GM12878 (cell line): ENCODE measurements at regions not wholly inside any gene's neighbourhood (a gene's known extent, or its start where the extent isn't known, plus 50 kb on each side); places are given as distances from the start of the nearest gene placed in this dataset.

Experiments used
- ATAC-seq: fragments of 200-7000 bp; cut with Tn5 transposase; 3 replicates; pipeline ENCODE4 v1.9.1; 2020; ENCODE audit warnings: mild to moderate bottlenecking, moderate library complexity
- BruUV-seq: library from RNA; stranded (reverse); fragments of 400-500 nt; replicated peaks from 2 replicates; lab custom pipeline; 2021; lab: Mats Ljungman, UMichigan
- CTCF ChIA-PET: fragments of 300-600 bp; sonication (Branson Sonifier 250); formaldehyde crosslinking; extraction: SDS; loops from one replicate; lab custom pipeline; 2021; ENCODE audit warnings: inconsistent platforms; lab: Yijun Ruan, JAX
- POLR2A ChIA-PET: fragments of 350-600 bp; formaldehyde crosslinking; extraction: SDS; loops from one replicate; lab custom pipeline; 2021; ENCODE audit warnings: inconsistent platforms; lab: Charles Lee
- RAD21 ChIA-PET: fragments of 300-600 bp; sonication (Branson Sonifier 250); formaldehyde crosslinking; loops from one replicate; lab custom pipeline; 2023; ENCODE audit warnings: antibody characterized with exemption; ENCODE audit not compliant: unreplicated experiment; lab: Charles Lee
- SMC1A ChIA-PET: fragments of 300-600 bp; sonication (Branson Sonifier 250); formaldehyde crosslinking; loops from one replicate; lab custom pipeline; 2023; ENCODE audit not compliant: unreplicated experiment, uncharacterized antibody; lab: Charles Lee
- DNase-seq: peaks from one replicate; pipeline ENCODE4 v3.0.0-alpha.2; 2011; ENCODE audit warnings: low read depth, low spot score
- FAIRE-seq: peaks from 3 replicates; lab custom pipeline; 2011; peaks lifted over from hg19 to GRCh38; lab: Jason Lieb, UNC
- H2AFZ ChIP-seq: 2 replicates; pipeline ENCODE4 v1.6.0; 2011; ENCODE audit warnings: low read depth, low read length, control low read depth; ENCODE audit not compliant: control insufficient read depth
- H3K27ac ChIP-seq: 2 replicates; pipeline ENCODE4 v1.5.1; 2011; ENCODE audit warnings: control low read depth; ENCODE audit not compliant: control insufficient read depth, insufficient read depth
- H3K27me3 ChIP-seq, 2 experiments: replicated peaks in 1 of 2; 2 replicates each; pipeline versions ENCODE4 v1.6.0 to v1.6.1; 2011; ENCODE audit warnings: low read length in 1 of 2; ENCODE audit not compliant: control insufficient read depth in 2 of 2, insufficient read depth in 2 of 2
- H3K36me3 ChIP-seq, 2 experiments: 2 replicates each; pipeline ENCODE4 v1.5.1; 2011; ENCODE audit warnings: low read length in 1 of 2; ENCODE audit not compliant: control insufficient read depth in 2 of 2, insufficient read depth in 2 of 2
- H3K4me1 ChIP-seq: 2 replicates; pipeline ENCODE4 v1.6.1; 2011; ENCODE audit warnings: mild to moderate bottlenecking, low read length, moderate library complexity, mixed read lengths; ENCODE audit not compliant: control insufficient read depth, insufficient read depth
- H3K4me2 ChIP-seq: 2 replicates; pipeline ENCODE4 v1.6.0; 2011; ENCODE audit warnings: control low read depth; ENCODE audit not compliant: control insufficient read depth, insufficient read depth
- H3K4me3 ChIP-seq: fragments of 200-600 bp; sonication (generic); 2 replicates; pipeline ENCODE4 v1.5.1; 2016
- H3K79me2 ChIP-seq: 2 replicates; pipeline ENCODE4 v1.6.0; 2011; ENCODE audit warnings: low read length; ENCODE audit not compliant: control insufficient read depth, insufficient read depth
- H3K9ac ChIP-seq: 2 replicates; pipeline ENCODE4 v1.8.0; 2011; ENCODE audit warnings: low read length, control low read depth, mixed read lengths; ENCODE audit not compliant: control insufficient read depth, insufficient read depth
- H3K9me3 ChIP-seq: replicated peaks from 3 replicates; pipeline ENCODE4 v1.5.1; 2011; ENCODE audit warnings: mild to moderate bottlenecking, low read length; ENCODE audit not compliant: control insufficient read depth, insufficient read depth
- H4K20me1 ChIP-seq: 2 replicates; pipeline ENCODE4 v1.6.0; 2011; ENCODE audit not compliant: control insufficient read depth, insufficient read depth
- BRCA1 ChIP-seq: IDR thresholded peaks from 2 replicates; pipeline ENCODE4 v1.6.1; 2011; ENCODE audit warnings: low read depth, low read length, improper control_type of control experiment
- CHD1 ChIP-seq: IDR thresholded peaks from 2 replicates; pipeline ENCODE4 v1.6.1; 2012; ENCODE audit warnings: low read depth, low read length, improper control_type of control experiment
- CHD4 ChIP-seq: fragments of 200-600 bp; sonication (generic); IDR thresholded peaks from 2 replicates; pipeline ENCODE4 v1.6.1; 2016; ENCODE audit warnings: mild to moderate bottlenecking
- DPF2 ChIP-seq: fragments of 450-650 bp; IDR thresholded peaks from 2 replicates; pipeline ENCODE4 v1.6.1; 2017; ENCODE audit warnings: mild to moderate bottlenecking
- EGR1 ChIP-seq, 2 experiments: IDR thresholded peaks; 1 replicate in 1 of 2; 2 replicates in 1 of 2; pipeline ENCODE4 v1.6.1; 2011 to 2012; ENCODE audit warnings: low read depth in 2 of 2, low read length in 2 of 2, borderline replicate concordance in 1 of 2, mild to moderate bottlenecking in 1 of 2, moderate library complexity in 1 of 2
- ESRRA ChIP-seq: IDR thresholded peaks from 2 replicates; pipeline ENCODE4 v1.6.1; 2012; ENCODE audit warnings: mild to moderate bottlenecking, low read length, improper control_type of control experiment
- ETV6 ChIP-seq, 2 experiments: fragments of 450-650 bp in 1 of 2; IDR thresholded peaks in 1 of 2; conservative IDR thresholded peaks in 1 of 2; 2 replicates each; pipeline ENCODE4 v1.6.1; 2014; ENCODE audit warnings: antibody characterized with exemption in 1 of 2, borderline replicate concordance in 1 of 2, low read depth in 1 of 2, mild to moderate bottlenecking in 1 of 2, moderate library complexity in 1 of 2
- FOS ChIP-seq: IDR thresholded peaks from 3 replicates; pipeline ENCODE4 v1.6.1; 2011; ENCODE audit warnings: borderline replicate concordance; ENCODE audit not compliant: insufficient read length; ENCODE audit errors: extremely low read depth
- NFIC ChIP-seq: IDR thresholded peaks from 2 replicates; pipeline ENCODE4 v1.6.1; 2012; ENCODE audit warnings: low read depth, mild to moderate bottlenecking, inconsistent platforms, low read length, moderate library complexity
- NFYB ChIP-seq: IDR thresholded peaks from 2 replicates; pipeline ENCODE4 v1.6.1; 2011; ENCODE audit warnings: low read depth, mild to moderate bottlenecking, low read length, improper control_type of control experiment, moderate library complexity; ENCODE audit not compliant: insufficient read depth
- NR2C2 ChIP-seq: IDR thresholded peaks from 2 replicates; pipeline ENCODE4 v1.6.1; 2011; ENCODE audit warnings: borderline replicate concordance, low read depth; ENCODE audit not compliant: control insufficient read depth, insufficient read length
- PAX5 ChIP-seq: IDR thresholded peaks from 2 replicates; pipeline ENCODE4 v1.6.1; 2011; ENCODE audit warnings: low read depth, low read length, borderline replicate concordance
- PML ChIP-seq: IDR thresholded peaks from 2 replicates; pipeline ENCODE4 v1.6.1; 2012; ENCODE audit warnings: low read length, inconsistent platforms
- TCF12 ChIP-seq: IDR thresholded peaks from 2 replicates; pipeline ENCODE4 v1.6.1; 2011; ENCODE audit warnings: low read depth, mild to moderate bottlenecking, low read length
- USF1 ChIP-seq: IDR thresholded peaks from 2 replicates; pipeline ENCODE4 v1.6.1; 2011; ENCODE audit warnings: borderline replicate concordance, low read depth, mild to moderate bottlenecking, moderate library complexity, mixed read lengths, low read length; ENCODE audit not compliant: insufficient read depth; ENCODE audit errors: extremely low read length
- WGBS: methylation state at CpG from one replicate; pipeline ENCODE4 v1.1.6; 2016; ENCODE audit warnings: low lambda C conversion rate; ENCODE audit not compliant: insufficient replicate concordance, insufficient coverage; ENCODE audit errors: missing lambda C conversion rate; 5-methylcytosine and 5-hydroxymethylcytosine counted together
- in situ Hi-C: fragments of 300-500 bp; cut with MboI; formaldehyde crosslinking; loops from 9 replicates; pipeline ENCODE4 v1.14.3; 2018; ENCODE audit warnings: mixed read lengths
- intact Hi-C: fragments of 100-400 bp; cut with micrococcal nuclease; formaldehyde crosslinking; loops from one replicate; pipeline ENCODE4 v1.14.2; 2022; ENCODE audit not compliant: unreplicated experiment

- no peak for TF ChIP-seq USF1
- no peak for TF ChIP-seq TCF12
- TF ChIP-seq CHD4, result no peak
- TF ChIP-seq ETV6 (conservative IDR thresholded peaks at IDR 0.05 in 1 of 2, IDR thresholded peaks at IDR 0.05 in 1 of 2; ENCODE audit: borderline replicate concordance in 1 of 2, low read depth in 1 of 2), result no peak
- no peak for TF ChIP-seq NFIC
- TF ChIP-seq EGR1 (IDR thresholded peaks at IDR 0.05; ENCODE audit: borderline replicate concordance in 1 of 2, low read depth in 2 of 2, low read length in 2 of 2), result no peak
- TF ChIP-seq NR2C2, result no peak
- no peak for TF ChIP-seq ESRRA
Observed at GRCh38 chr14:41130274-41130673, 476.4 kb upstream of the LRFN5 start (continued).

GRCh38 chr14:41120402-41120801 lies 486.3 kb upstream of the LRFN5 start:
- Histone ChIP-seq H3K79me2 (no peaks in the 10 kb centered on the region), H3K4me1 (no peaks in the 10 kb centered on the region), H2AFZ (no peak overlapping the region), H3K4me3 (no peak overlapping the region), H3K27ac (no peak overlapping the region), H3K4me2 (no peak overlapping the region), H4K20me1 (no peaks in the 10 kb centered on the region), H3K36me3 (no peaks in the 10 kb centered on the region), H3K27me3 (no peaks in the 10 kb centered on the region), H3K9me3 (no peaks in the 10 kb centered on the region), H3K9ac (no peak overlapping the region)
- TF ChIP-seq FOS, result no peak
- no peak for TF ChIP-seq DPF2
- TF ChIP-seq BRCA1, result no peak
- no peak for TF ChIP-seq PAX5
- TF ChIP-seq PML, result no peak
- no peak for TF ChIP-seq NFYB
- TF ChIP-seq CHD1, result no peak
- RAD21 ChIA-PET, result no interaction called here
- in situ Hi-C loops, result no loop called here
- SMC1A ChIA-PET, result no interaction called here
- intact Hi-C loops, result no loop called here
- WGBS, result 6% methylated on average over 4 of the region's 4 CpGs
- DNase-seq (no peak), ATAC-seq (no peak), FAIRE-seq (no peak)
- no TSS peak for BruUV-seq
- POLR2A ChIA-PET, result no interaction called here
- CTCF ChIA-PET, result no interaction called here
